HepG2 (cell line): ENCODE measurements at regions not wholly inside any gene's neighbourhood (a gene's known extent, or its start where the extent isn't known, plus 50 kb on each side); places are given as distances from the start of the nearest gene placed in this dataset.

Experiments
- ATAC-seq: fragments of 200-7000 bp; cut with Tn5 transposase; 3 replicates; pipeline ENCODE4 v1.9.1; 2020; ENCODE audit warnings: mild to moderate bottlenecking, moderate library complexity
- BruUV-seq: library from RNA; stranded (reverse); fragments of 400-500 nt; replicated peaks from 2 replicates; lab custom pipeline; 2021; lab: Mats Ljungman, UMichigan
- CTCF ChIA-PET: fragments of 300-600 bp; formaldehyde crosslinking; extraction: SDS; loops from one replicate; lab custom pipeline; 2021; ENCODE audit warnings: low total read pairs, inconsistent platforms, low intra/inter-chr PET ratio; lab: Yijun Ruan, JAX
- POLR2A ChIA-PET: fragments of 350-600 bp; sonication (Branson Sonifier 250); formaldehyde crosslinking; loops from one replicate; lab custom pipeline; 2020; ENCODE audit warnings: antibody characterized with exemption, inconsistent platforms; lab: Yijun Ruan, JAX
- DNase-seq: peaks from one replicate; pipeline ENCODE4 v3.0.0-alpha.2; 2015; ENCODE audit warnings: low spot score
- FAIRE-seq: peaks from 3 replicates; lab custom pipeline; 2011; peaks lifted over from hg19 to GRCh38; lab: Jason Lieb, UNC
- H2AFZ ChIP-seq: one replicate; pipeline ENCODE4 v1.6.1; 2011; ENCODE audit warnings: low read length, inconsistent platforms
- H3K27ac ChIP-seq: fragments of 300-600 bp; 3 replicates; pipeline ENCODE4 v1.8.0; 2011; ENCODE audit warnings: mixed run types, mild to moderate bottlenecking, mixed read lengths, low read length, inconsistent platforms; ENCODE audit not compliant: insufficient read depth; ENCODE audit errors: extremely low read length
- H3K27me3 ChIP-seq, 2 experiments: fragments of 200-600 bp in 1 of 2; 2 replicates in 1 of 2; 3 replicates in 1 of 2; pipeline versions ENCODE4 v1.6.0 to v1.8.0; 2011; ENCODE audit warnings: low read length in 2 of 2, mild to moderate bottlenecking in 2 of 2, moderate library complexity in 2 of 2, inconsistent platforms in 1 of 2; ENCODE audit not compliant: insufficient read depth in 2 of 2, control insufficient read depth in 1 of 2
- H3K36me3 ChIP-seq, 2 experiments: fragments of 200-600 bp in 1 of 2; replicated peaks in 1 of 2; 2 replicates in 1 of 2; 3 replicates in 1 of 2; pipeline versions ENCODE4 v1.5.1 to v1.8.0; 2011; ENCODE audit warnings: low read length in 2 of 2, inconsistent platforms in 1 of 2; ENCODE audit not compliant: insufficient read depth in 2 of 2, control insufficient read depth in 1 of 2
- H3K4me1 ChIP-seq: 2 replicates; pipeline ENCODE4 v1.5.1; 2012; ENCODE audit warnings: low read length, inconsistent platforms; ENCODE audit not compliant: insufficient read depth
- H3K4me2 ChIP-seq: 2 replicates; pipeline ENCODE4 v1.6.0; 2011; ENCODE audit warnings: low read depth, low read length, inconsistent platforms
- H3K4me3 ChIP-seq, 3 experiments: fragments of 200-600 bp in 1 of 3; sonication (generic), shearing (Covaris generic) in 1 of 3; replicated peaks in 1 of 3; 2 replicates each; pipeline ENCODE4 v1.5.1; 2011 to 2016; ENCODE audit warnings: low read length in 3 of 3, inconsistent platforms in 2 of 3, low read depth in 2 of 3, mild to moderate bottlenecking in 2 of 3, control low read depth in 1 of 3, mixed read lengths in 1 of 3; ENCODE audit not compliant: insufficient read depth in 1 of 3
- H3K79me2 ChIP-seq: one replicate; pipeline ENCODE4 v1.6.1; 2011; ENCODE audit warnings: low read length, inconsistent platforms; ENCODE audit not compliant: insufficient read depth
- H3K9ac ChIP-seq: 2 replicates; pipeline ENCODE4 v1.6.0; 2011; ENCODE audit warnings: mild to moderate bottlenecking, low read depth, low read length, inconsistent platforms; ENCODE audit not compliant: insufficient read depth
- H3K9me3 ChIP-seq: 2 replicates; pipeline ENCODE4 v1.5.1; 2012; ENCODE audit warnings: mild to moderate bottlenecking, low read length
- H4K20me1 ChIP-seq: 2 replicates; pipeline ENCODE4 v1.6.0; 2011; ENCODE audit warnings: inconsistent platforms, mild to moderate bottlenecking, low read length, moderate library complexity; ENCODE audit not compliant: insufficient read depth
- BRCA1 ChIP-seq: sonication (generic); formaldehyde crosslinking; IDR thresholded peaks from 2 replicates; pipeline ENCODE4 v1.4.0; 2020; ENCODE audit warnings: missing genetic modification reagents
- HOXD1 ChIP-seq: sonication (generic); formaldehyde crosslinking; IDR thresholded peaks from 2 replicates; pipeline ENCODE4 v1.5.0; 2020; ENCODE audit warnings: missing genetic modification reagents
- IRF2 ChIP-seq: IDR thresholded peaks from 2 replicates; pipeline ENCODE4 v1.6.1; 2018; ENCODE audit warnings: missing genetic modification reagents, missing compliant biosample characterization
- MIER3 ChIP-seq: IDR thresholded peaks from 2 replicates; pipeline ENCODE4 v1.6.1; 2016; ENCODE audit warnings: missing compliant biosample characterization, borderline replicate concordance
- PTBP1 ChIP-seq: fragments of 200-400 bp; formaldehyde crosslinking; IDR thresholded peaks from 2 replicates; pipeline ENCODE4 v1.6.1; 2018; ENCODE audit warnings: low read length, low read depth; ENCODE audit not compliant: poor library complexity, severe bottlenecking
- SP1 ChIP-seq, 2 experiments: fragments of 450-650 bp in 1 of 2; sonication (generic) in 1 of 2; formaldehyde crosslinking in 1 of 2; IDR thresholded peaks; 2 replicates each; pipeline versions ENCODE4 v1.4.0 to v1.6.1; 2016 to 2020; ENCODE audit warnings: missing genetic modification reagents in 1 of 2
- ZBTB38 ChIP-seq: sonication (generic); formaldehyde crosslinking; IDR thresholded peaks from 2 replicates; pipeline ENCODE4 v1.5.1; 2020; ENCODE audit warnings: mild to moderate bottlenecking, missing genetic modification reagents
- ZNF18 ChIP-seq: sonication (generic); formaldehyde crosslinking; IDR thresholded peaks from 2 replicates; pipeline ENCODE4 v1.8.0; 2022; ENCODE audit warnings: mild to moderate bottlenecking, missing genetic modification reagents; ENCODE audit not compliant: insufficient replicate concordance
- ZNF317 ChIP-seq: sonication (generic); formaldehyde crosslinking; IDR thresholded peaks from 2 replicates; pipeline ENCODE4 v1.5.0; 2020; ENCODE audit warnings: mild to moderate bottlenecking, missing genetic modification reagents
- ZNF547 ChIP-seq: sonication (generic); formaldehyde crosslinking; IDR thresholded peaks from 2 replicates; pipeline ENCODE4 v1.5.1; 2020; ENCODE audit warnings: mild to moderate bottlenecking, missing genetic modification reagents
- ZNF879 ChIP-seq: sonication (generic); formaldehyde crosslinking; IDR thresholded peaks from 2 replicates; pipeline ENCODE4 v1.8.1; 2023; ENCODE audit warnings: missing genetic modification reagents
- WGBS: methylation state at CpG from one replicate; pipeline ENCODE4 v1.1.6; 2017; ENCODE audit warnings: low lambda C conversion rate; 5-methylcytosine and 5-hydroxymethylcytosine counted together
- in situ Hi-C: cut with HindIII; loops from 2 replicates; pipeline ENCODE4 v1.10.0; 2017; ENCODE audit warnings: low pct_unique_long_range_greater_than_20kb; ENCODE audit not compliant: extremely low pct_ligation_motif_present
- intact Hi-C: fragments of 100-400 bp; cut with micrococcal nuclease; formaldehyde crosslinking; loops from one replicate; pipeline ENCODE4 v1.10.0; 2022; ENCODE audit not compliant: unreplicated experiment

GRCh38 chr6:137795501-137795900 lies 71.6 kb upstream of the TNFAIP3 start:
- no peaks in the 10 kb centered on the region for H3K9me3 ChIP-seq
- no peak overlapping the region for H2AFZ ChIP-seq
- no peaks in the 10 kb centered on the region for H4K20me1 ChIP-seq
- no peaks in the 10 kb centered on the region for H3K36me3 ChIP-seq
- WGBS = 97% methylated on average over 3 of the region's 3 CpGs
- H3K4me3 ChIP-seq = peak overlapping the region in 1 of 3 experiments; percentile 13; a peak in 1 of 6 replicates
- no peak for TF ChIP-seq MIER3 (CRISPR knock-in tag)
- TF ChIP-seq PTBP1 = no peak
- no peak for TF ChIP-seq ZNF547 (CRISPR knock-in tag)
- 0 out of 2 replicates have a peak, but pooled peaks have one; percentile 55 for TF ChIP-seq BRCA1
- TF ChIP-seq HOXD1 (CRISPR knock-in tag) = no peak
- no peak for TF ChIP-seq ZNF317 (CRISPR knock-in tag)
- TF ChIP-seq ZBTB38 (CRISPR knock-in tag) = peak; percentile 46; the same call in 1 of the 2 replicates
- no peak for TF ChIP-seq SP1 (IDR thresholded peaks at IDR 0.05)
- no peak for TF ChIP-seq SP1 (CRISPR knock-in tag; IDR thresholded peaks at IDR 0.05)
- TF ChIP-seq IRF2 (CRISPR knock-in tag) = no peak
- peak; percentile 21 for TF ChIP-seq ZNF18 (CRISPR knock-in tag)
- 0 out of 2 replicates have a peak, but pooled peaks have one; percentile 6 for TF ChIP-seq ZNF879 (CRISPR knock-in tag)
- in situ Hi-C loops (no loop called here), intact Hi-C loops (loop anchor here (2.0 kb wide), 3 partner anchors 63 to 73 kb away; partner anchors contain the start of gene TNFAIP3)
- ChIA-PET CTCF (interaction anchor here (1.0 kb wide), 1 partner anchor 72 kb away, joined by 3 read pairs; the partner anchor contains the start of gene TNFAIP3), POLR2A (interaction anchor here (0.7 to 2.6 kb wide), 7 partner anchors 16 to 87 kb away, joined by 3 to 30 read pairs (median 7); partner anchors contain the start of gene TNFAIP3)
- H3K4me1 ChIP-seq = peaks cover 98% of the 10 kb centered on the region
- no peaks in the 10 kb centered on the region for H3K79me2 ChIP-seq
- FAIRE-seq (no peak), DNase-seq (no peak), ATAC-seq (no peak)
- peak overlapping the region; percentile 74 for H3K4me2 ChIP-seq
- no peaks in the 10 kb centered on the region for H3K27me3 ChIP-seq
- no TSS peak for BruUV-seq
- H3K27ac ChIP-seq = peak overlapping the region; percentile 98
- peak overlapping the region; percentile 55 for H3K9ac ChIP-seq
